HL-60 (cell line): ENCODE measurements at regions not wholly inside any gene's neighbourhood (a gene's known extent, or its start where the extent isn't known, plus 50 kb on each side); places are given as distances from the start of the nearest gene placed in this dataset.

Experiments
- DNase-seq, 2 experiments: peaks; one replicate each; pipeline ENCODE4 v3.0.0-alpha.2; 2010 to 2020; ENCODE audit warnings: low read depth in 1 of 2, low spot score in 1 of 2
- H3K27ac ChIP-seq: fragments of 250-450 bp; sonication (Bioruptor Pico); replicated peaks from 2 replicates; pipeline ENCODE4 v1.5.1; 2020; ENCODE audit warnings: mild to moderate bottlenecking, moderate library complexity
- H3K27me3 ChIP-seq: fragments of 250-450 bp; sonication (Bioruptor Pico); 2 replicates; pipeline ENCODE4 v1.5.1; 2021; ENCODE audit warnings: mild to moderate bottlenecking, moderate library complexity; ENCODE audit not compliant: insufficient read depth, poor library complexity, severe bottlenecking
- H3K4me3 ChIP-seq: replicated peaks from 2 replicates; pipeline ENCODE4 v1.5.1; 2011; ENCODE audit warnings: mild to moderate bottlenecking, control low read depth, low read length; ENCODE audit not compliant: insufficient read depth
- CTCF ChIP-seq: IDR thresholded peaks from one replicate; pipeline ENCODE4 v1.5.1; 2011; ENCODE audit warnings: low read length, control low read depth, inconsistent platforms; ENCODE audit not compliant: insufficient read depth
- GABPA ChIP-seq: IDR thresholded peaks from 2 replicates; pipeline ENCODE4 v1.6.1; 2012; ENCODE audit warnings: low read depth
- POLR2AphosphoS5 ChIP-seq: IDR thresholded peaks from 2 replicates; pipeline ENCODE4 v1.6.1; 2012; ENCODE audit warnings: low read depth
- REST ChIP-seq: IDR thresholded peaks from 2 replicates; pipeline ENCODE4 v1.6.1; 2012; ENCODE audit warnings: low read depth; ENCODE audit not compliant: insufficient replicate concordance
- SPI1 ChIP-seq: IDR thresholded peaks from 2 replicates; pipeline ENCODE4 v1.6.1; 2012; ENCODE audit warnings: low read depth, mild to moderate bottlenecking, borderline replicate concordance

- Histone ChIP-seq H3K27me3 (no peaks in the 10 kb centered on the region), H3K27ac (no peak overlapping the region), H3K4me3 (no peak overlapping the region)
- no peak for DNase-seq
- TF ChIP-seq CTCF (no peak), REST (no peak), POLR2AphosphoS5 (no peak), SPI1 (no peak), GABPA (no peak)
These were observed 68.2 kb upstream of the CLMN start for GRCh38 chr14:95387826-95388445.

- Histone ChIP-seq H3K27ac (no peak overlapping the region), H3K4me3 (no peak overlapping the region), H3K27me3 (no peaks in the 10 kb centered on the region)
- no peak for TF ChIP-seq REST
- TF ChIP-seq GABPA = no peak
- TF ChIP-seq POLR2AphosphoS5 = no peak
- TF ChIP-seq CTCF = no peak
- no peak for TF ChIP-seq SPI1
- no peak for DNase-seq
These were observed 66.9 kb upstream of the CLMN start for GRCh38 chr14:95386536-95387095.

- TF ChIP-seq CTCF = no peak
- TF ChIP-seq REST = no peak
- TF ChIP-seq GABPA = no peak
- no peak for TF ChIP-seq SPI1
- no peak for TF ChIP-seq POLR2AphosphoS5
- Histone ChIP-seq H3K27ac (no peak overlapping the region), H3K27me3 (no peaks in the 10 kb centered on the region), H3K4me3 (no peak overlapping the region)
- no peak for DNase-seq
These were observed 66.0 kb upstream of the CLMN start for GRCh38 chr14:95385701-95386100.
